ENCODE measurements at regions not wholly inside any gene's neighbourhood (a gene's known extent, or its start where the extent isn't known, plus 50 kb on each side); places are given as distances from the start of the nearest gene placed in this dataset.

GRCh38 chr20:10857352-10858070 is 183.7 kb upstream of the JAG1 start:
- no peak for DNase-seq (ENCODE audit: low read depth, low spot score)
- H3K4me1 ChIP-seq (ENCODE audit: control insufficient read depth, insufficient read depth, low read length), result peaks cover 4% of the 10 kb centered on the region; the same call in 1 of the 2 replicates

DNA sequence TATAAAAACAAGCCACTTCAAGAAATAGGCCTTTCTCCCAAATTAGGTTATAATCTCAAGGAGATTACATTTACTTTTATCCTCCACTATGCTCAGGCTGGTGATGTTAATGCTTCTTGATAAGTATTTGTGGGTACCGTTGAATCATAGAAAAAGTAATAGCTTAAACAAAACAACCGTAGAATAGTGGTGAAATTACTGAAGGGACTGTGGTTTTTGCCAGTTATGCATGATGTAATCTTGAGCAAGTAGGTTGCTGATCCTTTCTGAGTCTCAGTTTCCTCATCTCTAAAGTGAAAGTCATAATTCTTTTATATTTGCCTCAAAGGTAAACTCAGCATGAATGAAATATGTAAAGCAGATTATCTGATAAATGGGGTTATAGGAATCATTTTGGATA is 187.3 kb upstream of the JAG1 start:
- peaks cover 4% of the 10 kb centered on the region for H3K4me1 ChIP-seq (ENCODE audit: control insufficient read depth, insufficient read depth, low read length)
- CTCF ChIA-PET, result no interaction called here
- intact Hi-C loops (cut with micrococcal nuclease; ENCODE audit: unreplicated experiment), result no loop called here
- H3K36me3 ChIP-seq (ENCODE audit: control insufficient read depth, insufficient read depth, low read length), result no peaks in the 10 kb centered on the region
- POLR2A ChIA-PET, result interaction anchor here (0.6 kb wide), 1 partner anchor 10 kb away, joined by 4 read pairs; no protein-coding TSS in a partner anchor
- DNase-seq (ENCODE audit: low read depth, low spot score) (no peak), ATAC-seq (no peak)
- H3K27me3 ChIP-seq (ENCODE audit: control insufficient read depth, insufficient read depth, low read length), result no peaks in the 10 kb centered on the region
- BruUV-seq (replicated peaks), result no TSS peak
- in situ Hi-C loops (cut with HindIII; ENCODE audit: low pct_unique_long_range_greater_than_20kb, low sequenced_read_pairs), result no loop called here
- H3K9me3 ChIP-seq (ENCODE audit: control insufficient read depth, insufficient read depth, low read depth, low read length), result no peaks in the 10 kb centered on the region
- no peak overlapping the region for H3K27ac ChIP-seq (ENCODE audit: low read length)
- TF ChIP-seq POLR2AphosphoS5 (IDR thresholded peaks at IDR 0.05; ENCODE audit: low read depth, low read length), result no peak
- TF ChIP-seq SIN3A (IDR thresholded peaks at IDR 0.05; ENCODE audit: borderline replicate concordance, insufficient read depth, low read depth, low read length), result no peak
- TF ChIP-seq, protein P1, sequence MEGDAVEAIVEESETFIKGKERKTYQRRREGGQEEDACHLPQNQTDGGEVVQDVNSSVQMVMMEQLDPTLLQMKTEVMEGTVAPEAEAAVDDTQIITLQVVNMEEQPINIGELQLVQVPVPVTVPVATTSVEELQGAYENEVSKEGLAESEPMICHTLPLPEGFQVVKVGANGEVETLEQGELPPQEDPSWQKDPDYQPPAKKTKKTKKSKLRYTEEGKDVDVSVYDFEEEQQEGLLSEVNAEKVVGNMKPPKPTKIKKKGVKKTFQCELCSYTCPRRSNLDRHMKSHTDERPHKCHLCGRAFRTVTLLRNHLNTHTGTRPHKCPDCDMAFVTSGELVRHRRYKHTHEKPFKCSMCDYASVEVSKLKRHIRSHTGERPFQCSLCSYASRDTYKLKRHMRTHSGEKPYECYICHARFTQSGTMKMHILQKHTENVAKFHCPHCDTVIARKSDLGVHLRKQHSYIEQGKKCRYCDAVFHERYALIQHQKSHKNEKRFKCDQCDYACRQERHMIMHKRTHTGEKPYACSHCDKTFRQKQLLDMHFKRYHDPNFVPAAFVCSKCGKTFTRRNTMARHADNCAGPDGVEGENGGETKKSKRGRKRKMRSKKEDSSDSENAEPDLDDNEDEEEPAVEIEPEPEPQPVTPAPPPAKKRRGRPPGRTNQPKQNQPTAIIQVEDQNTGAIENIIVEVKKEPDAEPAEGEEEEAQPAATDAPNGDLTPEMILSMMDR (IDR thresholded peaks at IDR 0.05), result no peak
- TF ChIP-seq, protein P2, sequence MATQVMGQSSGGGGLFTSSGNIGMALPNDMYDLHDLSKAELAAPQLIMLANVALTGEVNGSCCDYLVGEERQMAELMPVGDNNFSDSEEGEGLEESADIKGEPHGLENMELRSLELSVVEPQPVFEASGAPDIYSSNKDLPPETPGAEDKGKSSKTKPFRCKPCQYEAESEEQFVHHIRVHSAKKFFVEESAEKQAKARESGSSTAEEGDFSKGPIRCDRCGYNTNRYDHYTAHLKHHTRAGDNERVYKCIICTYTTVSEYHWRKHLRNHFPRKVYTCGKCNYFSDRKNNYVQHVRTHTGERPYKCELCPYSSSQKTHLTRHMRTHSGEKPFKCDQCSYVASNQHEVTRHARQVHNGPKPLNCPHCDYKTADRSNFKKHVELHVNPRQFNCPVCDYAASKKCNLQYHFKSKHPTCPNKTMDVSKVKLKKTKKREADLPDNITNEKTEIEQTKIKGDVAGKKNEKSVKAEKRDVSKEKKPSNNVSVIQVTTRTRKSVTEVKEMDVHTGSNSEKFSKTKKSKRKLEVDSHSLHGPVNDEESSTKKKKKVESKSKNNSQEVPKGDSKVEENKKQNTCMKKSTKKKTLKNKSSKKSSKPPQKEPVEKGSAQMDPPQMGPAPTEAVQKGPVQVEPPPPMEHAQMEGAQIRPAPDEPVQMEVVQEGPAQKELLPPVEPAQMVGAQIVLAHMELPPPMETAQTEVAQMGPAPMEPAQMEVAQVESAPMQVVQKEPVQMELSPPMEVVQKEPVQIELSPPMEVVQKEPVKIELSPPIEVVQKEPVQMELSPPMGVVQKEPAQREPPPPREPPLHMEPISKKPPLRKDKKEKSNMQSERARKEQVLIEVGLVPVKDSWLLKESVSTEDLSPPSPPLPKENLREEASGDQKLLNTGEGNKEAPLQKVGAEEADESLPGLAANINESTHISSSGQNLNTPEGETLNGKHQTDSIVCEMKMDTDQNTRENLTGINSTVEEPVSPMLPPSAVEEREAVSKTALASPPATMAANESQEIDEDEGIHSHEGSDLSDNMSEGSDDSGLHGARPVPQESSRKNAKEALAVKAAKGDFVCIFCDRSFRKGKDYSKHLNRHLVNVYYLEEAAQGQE (IDR thresholded peaks at IDR 0.05; ENCODE audit: insufficient read depth in 1 of 2, low read depth in 2 of 2, low read length in 1 of 2), result no peak
- TF ChIP-seq TCF7L2 (IDR thresholded peaks at IDR 0.05; ENCODE audit: low read depth, low read length), result no peak
- no peak overlapping the region for H3K4me3 ChIP-seq (ENCODE audit: low read depth in 2 of 2, low read length in 2 of 2)

More at GRCh38 chr20:10857352-10858070, 183.7 kb upstream of the JAG1 start:
- Histone ChIP-seq H3K36me3 (ENCODE audit: control insufficient read depth, insufficient read depth, low read length) (no peaks in the 10 kb centered on the region), H3K27me3 (ENCODE audit: control insufficient read depth, insufficient read depth, low read length) (no peaks in the 10 kb centered on the region), H3K4me3 (ENCODE audit: low read depth in 2 of 2, low read length in 2 of 2) (no peak overlapping the region), H3K9me3 (ENCODE audit: control insufficient read depth, insufficient read depth, low read depth, low read length) (no peaks in the 10 kb centered on the region), H3K27ac (ENCODE audit: low read length) (no peak overlapping the region)
- TF ChIP-seq SIN3A (IDR thresholded peaks at IDR 0.05; ENCODE audit: borderline replicate concordance, insufficient read depth, low read depth, low read length) (no peak), TCF7L2 (IDR thresholded peaks at IDR 0.05; ENCODE audit: low read depth, low read length) (no peak), POLR2AphosphoS5 (IDR thresholded peaks at IDR 0.05; ENCODE audit: low read depth, low read length) (no peak)
- TF ChIP-seq, protein P1 (IDR thresholded peaks at IDR 0.05), result no peak
- TF ChIP-seq, protein P2 (IDR thresholded peaks at IDR 0.05; ENCODE audit: insufficient read depth in 1 of 2, low read depth in 2 of 2, low read length in 1 of 2), result no peak
- intact Hi-C loops (cut with micrococcal nuclease; ENCODE audit: unreplicated experiment), result no loop called here
- CTCF ChIA-PET, result no interaction called here
- BruUV-seq (replicated peaks), result no TSS peak
- ATAC-seq, result no peak
- in situ Hi-C loops (cut with HindIII; ENCODE audit: low pct_unique_long_range_greater_than_20kb, low sequenced_read_pairs), result no loop called here
- POLR2A ChIA-PET, result no interaction called here

Measured in Panc1 (cell line).